K562 (cell line): ENCODE measurements at regions not wholly inside any gene's neighbourhood (a gene's known extent, or its start where the extent isn't known, plus 50 kb on each side); places are given as distances from the start of the nearest gene placed in this dataset.
A peak's percentile ranks its signal among the peaks of the same experiment; 100 is the strongest.

Experiments
- BACH1 ChIP-seq: fragments of 200-800 bp; sonication (Bioruptor generic); IDR thresholded peaks from 2 replicates; pipeline ENCODE4 v1.6.1; 2016; ENCODE audit warnings: missing genetic modification characterization, missing compliant biosample characterization
- BRD9 ChIP-seq: fragments of 450-650 bp; IDR thresholded peaks from 2 replicates; pipeline ENCODE4 v1.6.1; 2018; ENCODE audit warnings: low read depth; ENCODE audit not compliant: partially characterized antibody
- EP300 ChIP-seq: IDR thresholded peaks from 2 replicates; pipeline ENCODE4 v1.6.1; 2012; ENCODE audit warnings: low read length, improper control_type of control experiment
- ESRRA ChIP-seq: fragments of 450-650 bp; IDR thresholded peaks from 2 replicates; pipeline ENCODE4 v1.6.1; 2014; ENCODE audit warnings: low read depth, mild to moderate bottlenecking, moderate library complexity, borderline replicate concordance
- FOSL1 ChIP-seq: fragments of 200-800 bp; sonication (Bioruptor generic); conservative IDR thresholded peaks from 2 replicates; pipeline ENCODE4 v1.6.1; 2016; ENCODE audit warnings: missing genetic modification characterization, missing compliant biosample characterization
- FOXK1 ChIP-seq: sonication (generic); formaldehyde crosslinking; IDR thresholded peaks from 2 replicates; pipeline ENCODE4 v1.8.0; 2022; ENCODE audit warnings: missing genetic modification reagents, mild to moderate bottlenecking, borderline replicate concordance
- HDAC3 ChIP-seq: fragments of 450-650 bp; IDR thresholded peaks from 2 replicates; pipeline ENCODE4 v1.6.1; 2018; ENCODE audit warnings: borderline replicate concordance, mild to moderate bottlenecking, moderate library complexity; ENCODE audit not compliant: partially characterized antibody
- HEY1 ChIP-seq: fragments of 250-450 bp; sonication (Bioruptor Pico); IDR thresholded peaks from 2 replicates; pipeline ENCODE4 v1.5.0; 2020; ENCODE audit warnings: mild to moderate bottlenecking, moderate library complexity, borderline replicate concordance
- HMBOX1 ChIP-seq: sonication (generic); IDR thresholded peaks from 2 replicates; pipeline ENCODE4 v1.6.1; 2016
- HSF4 ChIP-seq: fragments of 250-450 bp; sonication (Bioruptor Pico); IDR thresholded peaks from 2 replicates; pipeline ENCODE4 v2.1.2; 2022; ENCODE audit warnings: mild to moderate bottlenecking, moderate library complexity, borderline replicate concordance
- ILK ChIP-seq: fragments of 450-650 bp; IDR thresholded peaks from 2 replicates; pipeline ENCODE4 v1.6.1; 2016; ENCODE audit warnings: missing genetic modification characterization, low read depth, mild to moderate bottlenecking, missing compliant biosample characterization, moderate library complexity, borderline replicate concordance
- KLF6 ChIP-seq: fragments of 250-450 bp; sonication (Bioruptor Pico); IDR thresholded peaks from 2 replicates; pipeline ENCODE4 v1.4.0; 2020; ENCODE audit warnings: mild to moderate bottlenecking, moderate library complexity, borderline replicate concordance
- LCOR ChIP-seq: sonication (generic); formaldehyde crosslinking; IDR thresholded peaks from 2 replicates; pipeline ENCODE4 v1.8.0; 2022; ENCODE audit warnings: mild to moderate bottlenecking, missing genetic modification reagents
- MTA1 ChIP-seq: fragments of 450-650 bp; IDR thresholded peaks from 2 replicates; pipeline ENCODE4 v1.6.1; 2017; ENCODE audit warnings: borderline replicate concordance
- NBN ChIP-seq: fragments of 450-650 bp; IDR thresholded peaks from 2 replicates; pipeline ENCODE4 v1.6.1; 2016; ENCODE audit warnings: low read depth, mild to moderate bottlenecking
- PML ChIP-seq: IDR thresholded peaks from 2 replicates; pipeline ENCODE4 v1.6.1; 2012; ENCODE audit warnings: low read length, inconsistent platforms
- PTTG1 ChIP-seq: fragments of 450-650 bp; IDR thresholded peaks from 2 replicates; pipeline ENCODE4 v1.6.1; 2016; ENCODE audit warnings: low read depth, mild to moderate bottlenecking, missing genetic modification characterization, missing compliant biosample characterization
- TEAD1 ChIP-seq, 2 experiments: fragments of 450-650 bp in 1 of 2; sonication (generic) in 1 of 2; formaldehyde crosslinking; IDR thresholded peaks; 2 replicates each; pipeline versions ENCODE4 v1.4.0 to v1.8.0; 2020 to 2022; ENCODE audit warnings: mild to moderate bottlenecking in 2 of 2, missing genetic modification reagents in 1 of 2
- VEZF1 ChIP-seq: fragments of 200-800 bp; sonication (Bioruptor generic); IDR thresholded peaks from 2 replicates; pipeline ENCODE4 v1.6.1; 2017; ENCODE audit warnings: missing genetic modification characterization, missing compliant biosample characterization
- ZNF174 ChIP-seq: fragments of 250-450 bp; sonication (Bioruptor Pico); IDR thresholded peaks from 2 replicates; pipeline ENCODE4 v1.4.0; 2020; ENCODE audit warnings: mild to moderate bottlenecking
- ZNF354B ChIP-seq: fragments of 250-450 bp; sonication (Bioruptor Pico); IDR thresholded peaks from 2 replicates; pipeline ENCODE4 v1.4.0; 2020
- ZNF444 ChIP-seq: fragments of 250-450 bp; sonication (Bioruptor Pico); IDR thresholded peaks from 2 replicates; pipeline ENCODE4 v1.4.0; 2020; ENCODE audit warnings: mild to moderate bottlenecking, moderate library complexity
- ZNF740 ChIP-seq, 3 experiments: fragments of 200-800 bp in 1 of 3; sonication (Bioruptor generic) in 1 of 3; sonication (generic) in 1 of 3; formaldehyde crosslinking in 1 of 3; IDR thresholded peaks; 2 replicates each; pipeline versions ENCODE4 v1.6.1 to v1.8.0; 2016 to 2022; ENCODE audit warnings: mild to moderate bottlenecking in 2 of 3, missing compliant biosample characterization in 2 of 3, missing genetic modification characterization in 2 of 3, missing genetic modification reagents in 1 of 3
- TF ChIP-seq, protein P1 (sequence below): fragments of 250-450 bp; sonication (Bioruptor Pico); IDR thresholded peaks from 2 replicates; pipeline ENCODE4 v1.8.0; 2022; ENCODE audit warnings: moderate library complexity, mild to moderate bottlenecking, inconsistent platforms

GRCh38 chr7:106813705-106814305, 51.3 kb upstream of the PIK3CG start (continued):
- TF ChIP-seq MTA1 (0 out of 2 replicates have a peak, but pooled peaks have one; percentile 75), KLF6 (CRISPR knock-in tag) (peak; percentile 71; the same call in 1 of the 2 replicates), ESRRA (peak; percentile 67; the same call in 1 of the 2 replicates), VEZF1 (CRISPR knock-in tag) (peak; percentile 53; the same call in 1 of the 2 replicates), ZNF444 (CRISPR knock-in tag) (peak; percentile 18; the same call in 1 of the 2 replicates), NBN (peak; percentile 58; the same call in 1 of the 2 replicates), BRD9 (peak; percentile 95), ZNF740 (CRISPR knock-in tag; IDR thresholded peaks at IDR 0.05) (no peak), ZNF740 (tag; IDR thresholded peaks at IDR 0.05) (peak in 1 of 2 experiments; percentile 86; a peak in 2 of 4 replicates), FOXK1 (CRISPR knock-in tag) (no peak), BACH1 (tag) (peak; percentile 84), FOSL1 (tag) (peak; percentile 92), ZNF174 (no peak), TEAD1 (CRISPR knock-in tag; IDR thresholded peaks at IDR 0.05) (peak; percentile 48 to 70; a peak in 2 of 4 replicates), HEY1 (CRISPR knock-in tag) (0 out of 2 replicates have a peak, but pooled peaks have one; percentile 17), HSF4 (CRISPR knock-in tag) (peak; percentile 74; the same call in 1 of the 2 replicates), HMBOX1 (peak; percentile 69), EP300 (peak; percentile 93), ZNF354B (CRISPR knock-in tag) (0 out of 2 replicates have a peak, but pooled peaks have one; percentile 50), HDAC3 (peak; percentile 18), LCOR (peak; percentile 87), ILK (tag) (peak; percentile 70), PTTG1 (peak; percentile 45; the same call in 1 of the 2 replicates), PML (peak; percentile 43; the same call in 1 of the 2 replicates)
- TF ChIP-seq, protein P1, sequence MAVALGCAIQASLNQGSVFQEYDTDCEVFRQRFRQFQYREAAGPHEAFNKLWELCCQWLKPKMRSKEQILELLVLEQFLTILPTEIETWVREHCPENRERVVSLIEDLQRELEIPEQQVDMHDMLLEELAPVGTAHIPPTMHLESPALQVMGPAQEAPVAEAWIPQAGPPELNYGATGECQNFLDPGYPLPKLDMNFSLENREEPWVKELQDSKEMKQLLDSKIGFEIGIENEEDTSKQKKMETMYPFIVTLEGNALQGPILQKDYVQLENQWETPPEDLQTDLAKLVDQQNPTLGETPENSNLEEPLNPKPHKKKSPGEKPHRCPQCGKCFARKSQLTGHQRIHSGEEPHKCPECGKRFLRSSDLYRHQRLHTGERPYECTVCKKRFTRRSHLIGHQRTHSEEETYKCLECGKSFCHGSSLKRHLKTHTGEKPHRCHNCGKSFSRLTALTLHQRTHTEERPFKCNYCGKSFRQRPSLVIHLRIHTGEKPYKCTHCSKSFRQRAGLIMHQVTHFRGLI (CRISPR knock-in tag), result 0 out of 2 replicates have a peak, but pooled peaks have one; percentile 6
